ENCODE measurements at regions not wholly inside any gene's neighbourhood (a gene's known extent, or its start where the extent isn't known, plus 50 kb on each side); places are given as distances from the start of the nearest gene placed in this dataset.

DNA sequence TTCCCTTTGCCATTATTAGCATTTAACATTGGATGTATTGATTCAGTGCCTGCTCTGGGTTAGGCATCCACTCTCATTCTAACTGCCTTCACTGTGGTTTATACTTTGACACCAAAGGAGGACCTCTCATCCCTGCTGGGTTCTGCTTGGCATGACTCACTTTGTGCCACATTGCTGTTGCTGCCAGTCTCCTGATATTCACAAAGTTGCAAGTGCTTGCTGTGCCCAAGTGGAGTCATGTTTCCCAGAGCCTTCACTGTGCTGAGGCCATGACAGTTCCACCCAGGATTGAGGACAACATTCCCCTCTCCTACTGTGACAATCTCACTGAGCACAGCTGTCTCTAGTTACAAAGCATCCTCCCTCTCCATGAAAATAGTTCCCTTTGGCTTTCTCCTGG lies 519.9 kb upstream of the USP24 start:
- TF ChIP-seq, protein P1, sequence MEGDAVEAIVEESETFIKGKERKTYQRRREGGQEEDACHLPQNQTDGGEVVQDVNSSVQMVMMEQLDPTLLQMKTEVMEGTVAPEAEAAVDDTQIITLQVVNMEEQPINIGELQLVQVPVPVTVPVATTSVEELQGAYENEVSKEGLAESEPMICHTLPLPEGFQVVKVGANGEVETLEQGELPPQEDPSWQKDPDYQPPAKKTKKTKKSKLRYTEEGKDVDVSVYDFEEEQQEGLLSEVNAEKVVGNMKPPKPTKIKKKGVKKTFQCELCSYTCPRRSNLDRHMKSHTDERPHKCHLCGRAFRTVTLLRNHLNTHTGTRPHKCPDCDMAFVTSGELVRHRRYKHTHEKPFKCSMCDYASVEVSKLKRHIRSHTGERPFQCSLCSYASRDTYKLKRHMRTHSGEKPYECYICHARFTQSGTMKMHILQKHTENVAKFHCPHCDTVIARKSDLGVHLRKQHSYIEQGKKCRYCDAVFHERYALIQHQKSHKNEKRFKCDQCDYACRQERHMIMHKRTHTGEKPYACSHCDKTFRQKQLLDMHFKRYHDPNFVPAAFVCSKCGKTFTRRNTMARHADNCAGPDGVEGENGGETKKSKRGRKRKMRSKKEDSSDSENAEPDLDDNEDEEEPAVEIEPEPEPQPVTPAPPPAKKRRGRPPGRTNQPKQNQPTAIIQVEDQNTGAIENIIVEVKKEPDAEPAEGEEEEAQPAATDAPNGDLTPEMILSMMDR (IDR thresholded peaks at IDR 0.05), result no peak
- TF ChIP-seq POLR2A (IDR thresholded peaks at IDR 0.05), result no peak

All from lower leg skin (tissue), 3 donors.